ENCODE measurements at regions not wholly inside any gene's neighbourhood (a gene's known extent, or its start where the extent isn't known, plus 50 kb on each side); places are given as distances from the start of the nearest gene placed in this dataset.
A peak's percentile ranks its signal among the peaks of the same experiment; 100 is the strongest.

DNA sequence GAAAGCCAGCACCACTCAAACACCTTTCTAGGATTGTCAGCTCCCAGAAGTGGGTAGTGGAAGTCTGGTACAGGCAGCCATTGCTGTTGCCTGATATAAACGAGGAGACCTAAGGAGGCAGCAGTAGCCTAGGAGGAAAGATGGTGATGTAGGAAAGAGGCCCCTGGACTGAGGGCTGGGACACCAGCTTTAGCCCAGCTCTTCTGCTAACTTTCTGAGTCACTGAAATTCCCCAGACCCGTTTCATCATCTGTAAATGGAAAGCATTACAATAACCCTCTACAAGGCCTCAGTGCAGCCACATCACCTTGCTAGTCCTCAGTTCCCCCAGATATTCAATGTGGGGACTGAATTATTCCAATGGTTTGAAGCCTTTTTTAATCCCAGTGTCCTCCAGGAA is 336.5 kb downstream of the TNS1 start:
- in situ Hi-C loops (cut with HindIII; ENCODE audit: low sequenced_read_pairs): no loop called here
- no peak for DNase-seq (ENCODE audit: low spot score)

DNA sequence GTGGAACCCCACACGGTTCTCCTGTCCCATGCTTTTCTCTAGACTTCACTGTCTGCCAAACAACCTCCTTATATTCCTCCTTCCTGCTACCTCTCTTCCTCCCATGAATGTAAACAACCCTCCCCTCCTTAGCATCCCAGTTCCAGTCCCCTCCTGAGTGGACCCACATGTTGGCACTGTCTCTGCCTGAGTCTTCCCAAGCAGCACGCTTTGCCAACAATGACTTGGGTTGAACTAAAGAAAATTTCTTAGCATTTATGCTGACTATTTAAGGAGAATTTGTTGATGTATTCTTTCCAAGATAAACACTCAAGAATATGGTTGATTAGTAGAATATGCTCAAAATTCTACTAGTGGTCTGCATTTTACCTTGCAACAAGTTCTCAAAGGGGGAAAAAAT is 338.0 kb downstream of the TNS1 start:
- in situ Hi-C loops (cut with HindIII; ENCODE audit: low sequenced_read_pairs): no loop called here
- no peak for DNase-seq (ENCODE audit: low spot score)

DNA sequence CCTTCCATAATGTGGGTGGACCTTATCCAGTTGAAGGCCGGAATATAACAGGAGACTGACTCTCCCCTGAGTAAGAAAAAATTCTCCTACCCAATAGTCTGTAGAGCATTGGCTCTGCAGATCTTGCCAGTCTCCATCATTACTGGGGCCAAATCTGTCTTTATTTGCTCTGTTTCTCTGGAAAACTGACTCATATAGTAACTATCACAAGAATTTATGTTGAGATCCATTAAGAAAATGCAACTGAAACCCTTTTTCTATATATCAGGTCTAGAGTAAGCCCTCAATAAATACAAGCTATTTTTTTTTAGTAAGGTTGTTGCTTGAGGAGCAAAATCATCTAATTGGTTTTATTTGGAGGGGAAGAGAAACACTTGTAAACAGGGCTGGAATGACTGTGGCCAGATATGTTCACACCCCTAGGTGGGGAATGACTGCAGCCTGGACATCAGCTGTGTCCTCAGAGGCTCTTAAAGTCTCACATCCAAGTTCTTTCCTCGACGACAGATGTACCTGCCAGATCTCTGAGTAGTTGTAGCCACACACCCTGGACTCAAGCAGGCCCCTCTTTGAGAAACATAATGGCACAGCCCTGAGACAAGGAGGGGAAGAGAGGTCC is 339.7 kb downstream of the TNS1 start:
- in situ Hi-C loops (cut with HindIII; ENCODE audit: low sequenced_read_pairs): no loop called here

DNA sequence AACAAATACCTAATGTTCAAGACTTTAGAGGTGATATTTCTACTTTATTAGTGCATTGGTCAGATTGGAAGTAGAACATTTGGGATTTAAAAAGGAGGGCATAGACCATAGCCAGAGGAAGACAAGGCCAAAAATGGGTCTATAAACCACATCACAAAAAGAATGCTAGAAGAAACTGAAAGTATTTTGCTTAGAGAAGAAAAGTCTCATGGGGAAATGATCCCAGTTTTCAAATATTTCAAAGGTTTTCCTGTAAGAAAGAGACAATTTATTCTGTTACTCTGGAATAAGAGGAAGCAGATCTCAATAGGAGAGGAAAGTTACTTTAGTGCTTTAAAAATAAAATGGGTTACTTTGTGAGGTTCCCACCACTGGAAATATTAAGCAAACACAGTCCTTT is 341.4 kb downstream of the TNS1 start:
- in situ Hi-C loops (cut with HindIII; ENCODE audit: low sequenced_read_pairs): no loop called here
- no peak for DNase-seq (ENCODE audit: low spot score)

More for the DNA sequence above, 339.7 kb downstream of the TNS1 start:
- no peak for DNase-seq (ENCODE audit: low spot score)

DNA sequence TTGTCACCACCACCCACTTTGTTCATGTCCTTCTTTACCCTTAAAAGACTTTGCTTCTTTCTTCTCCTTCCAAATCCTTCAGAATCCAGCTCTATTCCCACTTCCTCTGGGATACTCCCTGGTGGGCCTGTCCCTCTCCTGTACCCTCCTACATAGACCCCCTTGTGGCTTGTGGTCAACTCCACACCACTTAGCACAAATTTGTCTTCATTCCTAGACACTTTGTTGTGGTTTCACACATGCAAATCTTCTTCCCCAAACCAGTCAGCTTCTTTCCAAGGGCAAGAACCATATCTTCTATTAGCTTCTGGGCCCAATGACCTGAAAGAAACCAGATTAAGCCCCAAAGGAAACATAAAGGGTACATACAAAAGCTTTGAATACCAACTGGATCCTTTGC is 342.4 kb downstream of the TNS1 start:
- in situ Hi-C loops (cut with HindIII; ENCODE audit: low sequenced_read_pairs): no loop called here
- no peak for DNase-seq (ENCODE audit: low spot score)

DNA sequence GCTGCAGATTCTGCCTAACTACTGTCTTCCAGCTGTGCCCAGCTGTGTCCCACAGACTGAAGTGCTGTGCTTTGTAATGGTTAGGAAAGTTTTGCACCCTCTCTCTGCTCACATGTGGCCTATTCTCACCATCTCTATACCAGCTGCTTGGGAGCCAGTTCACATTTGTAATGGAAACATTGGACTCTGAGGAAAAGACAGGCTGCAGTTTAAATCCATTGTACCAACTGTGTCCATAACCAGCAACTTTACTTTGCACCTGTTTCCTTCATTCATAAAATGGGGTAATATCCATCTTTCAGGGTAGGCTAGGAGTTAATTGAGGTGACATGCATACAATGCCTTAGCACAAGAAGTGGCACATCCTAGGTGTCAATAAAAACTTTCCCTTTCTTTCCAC is 344.0 kb downstream of the TNS1 start:
- in situ Hi-C loops (cut with HindIII; ENCODE audit: low sequenced_read_pairs): no loop called here
- no peak for DNase-seq (ENCODE audit: low spot score)

DNA sequence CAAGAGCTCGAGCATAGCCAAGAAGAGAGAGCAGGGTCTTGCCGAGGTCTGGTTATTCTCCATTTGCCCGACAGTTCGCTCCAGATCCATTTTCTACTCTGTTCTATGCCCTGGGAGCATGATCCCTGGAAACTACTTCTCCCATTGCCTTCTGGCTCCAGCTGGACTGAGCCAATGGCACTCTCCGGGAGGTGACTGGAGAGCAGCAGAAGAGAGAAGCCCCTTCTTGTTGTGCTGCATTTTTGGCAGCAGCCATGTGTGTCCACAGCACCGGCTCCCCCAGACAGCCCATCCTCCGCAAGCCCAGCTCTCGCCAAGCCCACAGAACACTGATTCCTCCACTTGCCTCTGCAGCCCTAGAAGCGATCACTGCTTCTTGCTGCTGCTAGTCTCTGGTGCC is 345.5 kb downstream of the TNS1 start:
- DNase-seq (ENCODE audit: low spot score): no peak
- in situ Hi-C loops (cut with HindIII; ENCODE audit: low sequenced_read_pairs): no loop called here

DNA sequence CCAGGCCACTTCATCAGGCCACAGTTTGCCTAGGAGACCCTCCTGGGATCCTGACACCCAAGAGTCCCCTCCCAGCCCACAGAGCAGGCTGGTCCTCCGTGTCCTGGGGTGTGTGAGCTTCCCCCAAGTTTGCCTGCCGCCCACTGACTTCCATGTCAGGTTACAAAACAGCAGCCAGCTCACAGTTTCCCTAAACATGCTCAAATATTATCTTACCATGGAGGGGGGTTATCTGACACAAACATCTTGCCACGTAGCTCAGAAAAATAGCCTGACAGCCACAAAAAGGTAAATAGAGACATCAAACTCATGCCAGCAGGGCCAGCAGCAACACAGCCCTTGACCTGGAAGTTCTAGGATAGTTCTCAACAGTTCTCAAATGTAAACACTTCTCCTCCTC is 346.5 kb downstream of the TNS1 start:
- DNase-seq (ENCODE audit: low spot score): no peak
- in situ Hi-C loops (cut with HindIII; ENCODE audit: low sequenced_read_pairs): no loop called here

DNA sequence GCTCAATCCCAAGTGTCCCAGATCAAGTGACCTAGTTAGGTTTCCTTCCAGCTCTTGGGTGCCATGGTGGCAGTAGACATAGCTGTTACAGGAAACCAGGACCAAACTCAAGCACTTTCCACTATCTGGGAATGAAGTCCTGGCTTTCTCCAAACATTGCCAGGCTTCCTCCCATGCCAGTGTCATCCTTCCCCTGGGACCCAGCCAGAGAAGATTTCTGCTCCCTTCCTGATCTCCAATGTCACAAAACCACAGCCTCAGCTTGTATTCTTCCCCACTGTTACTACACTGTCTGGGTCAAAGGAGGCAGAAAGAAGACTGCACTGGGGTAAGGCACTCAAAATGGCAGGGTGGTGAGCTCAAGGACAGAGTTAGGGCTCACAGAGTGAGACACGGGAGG is 347.1 kb downstream of the TNS1 start:
- in situ Hi-C loops (cut with HindIII; ENCODE audit: low sequenced_read_pairs): no loop called here

DNA sequence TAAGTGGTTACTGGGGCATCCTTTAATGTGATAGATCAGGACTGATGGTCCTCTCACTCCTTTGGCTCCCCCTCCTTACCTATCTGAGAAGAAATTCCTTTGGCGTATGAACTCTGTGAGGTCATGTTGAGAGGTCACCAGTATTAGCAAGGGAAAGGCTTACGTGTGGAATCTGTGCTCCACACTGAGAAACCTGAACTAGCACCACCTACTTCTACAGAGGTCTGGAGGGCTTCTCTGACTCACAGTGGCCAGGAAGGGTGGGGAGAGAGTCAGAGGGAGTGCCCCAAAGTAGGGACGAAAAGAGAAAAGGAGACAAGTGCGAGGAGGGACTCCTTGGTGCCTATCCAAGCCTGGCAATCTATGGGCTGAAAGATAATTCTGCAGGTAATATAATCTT is 348.6 kb downstream of the TNS1 start:
- in situ Hi-C loops (cut with HindIII; ENCODE audit: low sequenced_read_pairs): no loop called here
- no peak for DNase-seq (ENCODE audit: low spot score)

More for the DNA sequence above, 347.1 kb downstream of the TNS1 start:
- DNase-seq (ENCODE audit: low spot score): no peak

DNA sequence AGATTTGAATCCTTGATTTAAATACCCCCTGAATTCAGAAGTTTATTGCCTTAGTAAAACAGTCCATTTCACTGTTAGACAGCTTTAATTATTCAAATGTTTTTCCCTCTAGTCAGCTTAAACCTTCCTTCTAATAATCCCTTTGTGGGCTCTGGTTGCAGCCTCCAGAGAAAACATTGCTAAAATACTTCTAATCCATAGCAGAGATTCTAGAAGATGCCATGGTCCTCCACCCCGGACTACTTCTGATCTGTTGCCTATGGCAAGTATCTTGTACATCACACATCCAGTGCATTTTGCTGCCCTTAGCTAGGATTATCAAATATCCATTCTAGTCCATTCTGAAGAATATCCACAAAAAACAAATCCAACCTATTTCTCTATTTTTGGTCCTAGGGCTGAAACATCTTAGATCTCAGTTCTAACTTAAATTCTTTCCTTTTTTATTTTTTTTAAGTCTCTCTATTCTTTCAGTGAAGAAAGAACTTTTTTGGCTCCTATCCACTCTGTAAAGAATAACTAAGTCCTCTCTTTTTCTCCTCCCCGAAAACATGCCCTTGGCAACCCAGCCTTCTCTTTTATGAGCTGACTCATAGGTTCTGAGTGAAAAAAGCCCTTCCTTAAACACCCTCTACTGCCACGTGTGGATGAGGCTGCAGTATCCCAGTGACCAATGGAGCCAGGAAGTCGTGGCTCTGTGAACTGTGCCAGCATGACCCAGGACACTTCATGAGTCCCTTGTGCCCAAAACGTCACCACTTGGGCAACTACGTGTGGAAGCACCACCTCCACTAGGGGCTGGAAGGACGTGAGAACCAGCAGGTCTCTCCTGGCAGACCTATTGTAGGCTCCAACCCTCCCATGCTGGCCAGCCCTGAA is 349.8 kb downstream of the TNS1 start:
- DNase-seq (ENCODE audit: low spot score): no peak

DNA sequence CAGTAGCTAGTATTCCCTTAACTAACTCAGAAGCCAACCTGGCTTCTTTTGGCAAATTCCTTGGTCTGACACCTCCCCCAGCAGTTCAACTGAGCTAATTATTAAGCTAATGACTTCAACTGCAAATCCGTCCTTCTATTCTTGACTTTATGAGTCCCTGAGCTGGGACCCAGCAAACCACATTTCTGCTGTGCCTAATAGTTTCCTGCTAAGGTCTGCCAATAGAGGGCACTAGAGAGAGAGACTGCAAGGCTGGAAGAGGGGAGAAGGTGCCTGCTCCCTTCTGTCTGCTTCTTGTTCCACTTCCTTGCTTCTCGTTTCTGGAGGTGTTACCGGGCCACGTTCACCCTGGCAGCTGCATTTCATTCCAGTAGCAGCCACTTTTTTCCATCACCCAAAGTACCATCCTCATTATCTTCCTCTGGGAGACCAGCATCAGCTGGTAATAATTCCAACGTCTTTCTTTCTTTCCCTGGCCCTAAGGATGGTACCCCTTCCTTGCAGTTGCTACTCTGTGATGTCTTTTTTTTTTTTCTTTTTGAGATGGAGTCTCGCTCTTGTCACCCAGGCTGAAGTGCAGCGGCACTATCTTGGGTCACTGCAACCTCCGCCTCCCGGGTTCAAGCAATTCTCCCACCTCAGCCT is 352.0 kb downstream of the TNS1 start:
- in situ Hi-C loops (cut with HindIII; ENCODE audit: low sequenced_read_pairs): no loop called here

More for the DNA sequence above, 349.8 kb downstream of the TNS1 start:
- in situ Hi-C loops (cut with HindIII; ENCODE audit: low sequenced_read_pairs): no loop called here

DNA sequence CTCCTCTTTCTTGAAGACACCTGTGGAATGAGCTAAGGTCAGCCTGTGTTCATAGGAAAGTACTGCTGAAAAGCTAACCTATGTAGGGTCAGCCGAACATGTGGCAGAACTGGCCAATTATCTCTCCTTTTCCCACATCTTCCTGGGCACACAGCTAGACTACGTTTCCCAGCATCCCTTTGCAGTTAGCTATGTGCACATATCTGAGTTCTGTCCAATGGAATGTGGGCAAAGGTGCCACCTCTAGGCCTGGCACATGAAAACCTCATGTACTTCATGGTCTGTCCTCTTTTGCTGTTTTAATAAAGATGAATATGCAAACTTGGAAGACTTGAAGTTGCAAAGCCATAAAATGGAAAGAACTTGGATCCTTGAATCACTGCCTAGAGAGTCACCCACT is 352.6 kb downstream of the TNS1 start:
- DNase-seq (ENCODE audit: low spot score): no peak

More for the DNA sequence above, 352.0 kb downstream of the TNS1 start:
- peak; percentile 79 for DNase-seq (ENCODE audit: low spot score)

DNA sequence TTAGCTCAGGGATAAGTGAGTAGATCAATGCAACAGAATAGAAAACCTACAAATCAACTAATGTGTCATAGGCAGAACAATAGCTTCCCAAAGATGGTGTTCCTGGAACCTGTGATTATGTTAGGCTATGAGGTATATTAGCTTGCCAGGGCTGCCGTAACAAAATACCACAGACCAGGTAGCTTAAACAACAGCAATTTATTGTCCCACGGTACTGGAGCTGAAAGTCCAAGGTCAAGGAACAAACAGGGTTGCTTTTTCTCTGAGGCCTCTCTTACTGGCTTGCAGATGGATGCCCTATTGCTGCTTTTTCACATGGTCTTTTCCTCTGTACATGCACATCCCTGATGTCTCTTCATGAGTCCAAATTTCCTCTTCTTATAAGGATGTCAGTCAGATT is 354.9 kb downstream of the TNS1 start:
- DNase-seq (ENCODE audit: low spot score): no peak
- in situ Hi-C loops (cut with HindIII; ENCODE audit: low sequenced_read_pairs): no loop called here

More for the DNA sequence above, 352.6 kb downstream of the TNS1 start:
- in situ Hi-C loops (cut with HindIII; ENCODE audit: low sequenced_read_pairs): no loop called here

DNA sequence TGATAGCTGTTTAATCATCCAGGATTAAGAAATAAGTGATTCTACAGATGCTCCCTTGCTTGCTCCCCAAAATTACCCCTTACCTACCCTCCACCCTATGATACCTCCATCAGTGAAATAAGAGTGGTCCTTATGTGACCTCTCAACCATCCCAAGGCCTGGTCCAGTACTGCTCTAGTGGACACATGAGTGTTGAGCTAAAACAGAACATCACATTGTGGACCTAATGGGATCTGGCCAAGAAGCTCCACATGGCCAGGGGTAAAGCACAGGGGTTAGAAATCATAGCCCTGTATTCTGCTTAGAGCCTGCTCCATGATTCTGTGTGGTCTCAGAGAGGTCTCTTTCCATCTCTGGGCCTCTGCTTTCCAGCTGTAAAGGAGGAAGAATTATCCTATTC is 355.6 kb downstream of the TNS1 start:
- in situ Hi-C loops (cut with HindIII; ENCODE audit: low sequenced_read_pairs): no loop called here
- DNase-seq (ENCODE audit: low spot score): no peak

DNA sequence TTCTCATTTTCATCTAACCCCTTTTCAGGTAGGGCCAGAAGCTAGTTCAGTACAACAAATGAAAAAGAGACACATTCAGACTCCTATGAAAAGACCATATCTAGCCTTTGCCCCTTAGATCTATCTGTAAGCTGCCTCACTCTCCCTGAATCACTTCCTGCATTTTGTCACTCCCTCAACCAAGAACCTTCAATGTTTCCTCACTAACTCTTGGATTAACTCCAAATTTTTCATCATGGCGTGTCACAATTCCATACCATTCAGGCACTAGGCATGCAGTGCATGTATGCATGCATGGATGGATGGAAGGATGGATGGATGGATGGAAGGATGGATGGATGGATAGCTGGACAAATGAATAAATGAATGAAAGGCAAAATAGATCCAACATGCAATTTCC is 356.9 kb downstream of the TNS1 start:
- in situ Hi-C loops (cut with HindIII; ENCODE audit: low sequenced_read_pairs): no loop called here
- no peak for DNase-seq (ENCODE audit: low spot score)

DNA sequence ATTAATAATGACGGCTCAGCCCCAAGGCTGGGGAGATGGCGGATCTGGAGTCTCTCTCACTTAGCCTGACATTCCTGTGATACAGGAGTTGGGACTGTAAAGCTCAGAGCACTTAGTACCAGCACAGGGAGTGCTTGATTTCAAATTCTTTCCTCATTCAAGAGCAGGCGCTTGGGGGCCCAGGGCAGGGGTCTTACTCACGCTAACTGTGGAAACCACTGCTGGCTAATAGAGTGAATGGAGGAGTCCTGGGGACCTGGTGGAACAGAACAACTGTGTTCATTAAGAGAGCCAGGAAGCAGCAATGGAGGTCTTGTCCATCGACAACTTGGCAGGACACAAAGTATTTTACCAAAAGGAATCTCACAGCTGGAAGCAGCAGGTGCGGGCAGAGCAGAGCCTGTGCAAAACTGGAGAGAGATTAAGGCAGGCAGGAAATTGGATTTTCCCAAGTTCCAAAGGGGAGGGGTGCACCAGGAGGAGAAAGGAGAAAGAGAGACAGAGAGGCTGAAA is 358.9 kb downstream of the TNS1 start:
- DNase-seq (ENCODE audit: low spot score): no peak
- in situ Hi-C loops (cut with HindIII; ENCODE audit: low sequenced_read_pairs): no loop called here

DNA sequence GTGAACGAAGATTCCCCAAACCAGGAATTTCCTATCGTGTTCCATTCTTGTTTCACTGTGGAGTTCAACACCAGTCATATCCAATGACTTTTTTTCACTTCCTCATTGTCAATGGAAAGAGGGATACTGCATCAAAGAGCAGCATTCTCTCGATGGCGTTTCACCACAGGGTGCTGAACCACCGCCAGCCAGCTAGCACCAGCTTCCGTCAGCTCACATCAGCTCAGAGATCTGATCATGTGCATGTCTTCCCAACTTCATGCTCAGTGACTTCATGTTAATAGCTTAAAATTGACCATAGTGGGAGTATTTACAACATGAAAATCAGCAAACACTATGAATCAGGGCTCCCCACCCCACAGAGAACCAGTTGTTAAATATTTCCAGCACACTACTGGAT is 359.9 kb downstream of the TNS1 start:
- in situ Hi-C loops (cut with HindIII; ENCODE audit: low sequenced_read_pairs): no loop called here

DNA sequence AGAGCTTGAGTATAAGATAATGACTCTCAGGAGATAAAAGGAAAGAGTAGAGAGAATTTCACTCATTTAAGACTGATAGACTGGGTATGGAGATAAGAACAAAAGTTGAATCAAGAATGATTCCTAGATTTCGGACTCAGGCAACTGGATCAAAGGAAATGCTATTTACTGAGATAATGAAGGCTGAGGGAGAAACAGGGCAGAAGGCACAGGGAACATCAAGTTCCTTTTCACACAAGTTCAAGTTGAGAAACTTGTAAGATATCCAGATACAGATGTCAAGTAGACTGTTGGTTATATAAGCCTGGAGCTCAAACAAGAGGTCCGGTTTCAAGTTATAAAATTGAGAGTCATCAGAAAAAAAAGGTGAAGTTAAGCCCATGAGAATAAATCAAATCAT is 360.8 kb downstream of the TNS1 start:
- in situ Hi-C loops (cut with HindIII; ENCODE audit: low sequenced_read_pairs): no loop called here
- DNase-seq (ENCODE audit: low spot score): no peak

More for the DNA sequence above, 359.9 kb downstream of the TNS1 start:
- DNase-seq (ENCODE audit: low spot score): no peak

DNA sequence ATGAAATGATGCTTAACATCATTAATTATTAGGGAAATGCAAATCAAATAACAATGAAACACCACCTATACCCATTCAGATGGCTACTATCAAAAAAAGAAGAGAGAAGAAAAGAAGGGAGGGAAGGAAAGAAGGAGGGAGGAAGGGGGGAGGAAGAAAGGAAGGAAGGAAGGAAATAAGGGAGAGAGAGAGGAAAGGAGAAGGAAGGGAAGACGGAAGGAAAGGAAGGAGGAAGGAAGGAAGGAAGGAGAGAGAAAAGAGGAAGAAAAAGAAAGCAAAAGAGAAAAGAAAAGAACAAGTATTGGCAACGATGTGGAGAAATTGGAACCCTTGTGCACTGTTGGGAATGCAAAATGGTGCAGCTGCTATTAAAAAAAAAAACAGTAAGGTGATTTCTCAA is 363.3 kb downstream of the TNS1 start:
- in situ Hi-C loops (cut with HindIII; ENCODE audit: low sequenced_read_pairs): no loop called here
- no peak for DNase-seq (ENCODE audit: low spot score)

Data from G401 (cell line).